ENCODE measurements at regions not wholly inside any gene's neighbourhood (a gene's known extent, or its start where the extent isn't known, plus 50 kb on each side); places are given as distances from the start of the nearest gene placed in this dataset.
"Not testable (repeated sequence)": the region's sequence is repeated elsewhere in the genome, so short reads cannot be mapped to it uniquely, and the experiment has no call there.

DNA sequence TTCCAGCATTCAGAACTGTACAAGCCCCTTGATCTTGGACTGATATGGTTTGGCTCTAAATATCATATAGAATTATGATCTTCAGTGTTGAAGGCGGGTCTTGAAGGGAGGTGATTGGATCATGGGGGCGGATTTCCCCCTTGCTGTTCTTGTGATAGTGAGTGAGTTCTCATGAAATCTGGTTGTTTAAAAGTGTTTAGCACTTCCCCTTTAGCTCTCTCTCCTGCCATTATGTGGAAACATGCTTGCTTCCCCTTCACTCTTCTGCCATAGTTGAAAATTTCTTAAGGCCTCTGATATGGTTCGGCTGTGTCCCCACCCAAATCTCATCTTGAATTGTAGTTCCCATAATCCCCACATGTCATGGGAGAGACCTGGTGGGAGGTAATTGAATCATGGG is 305.3 kb upstream of the CYRIA start:
- TF ChIP-seq, protein P1, sequence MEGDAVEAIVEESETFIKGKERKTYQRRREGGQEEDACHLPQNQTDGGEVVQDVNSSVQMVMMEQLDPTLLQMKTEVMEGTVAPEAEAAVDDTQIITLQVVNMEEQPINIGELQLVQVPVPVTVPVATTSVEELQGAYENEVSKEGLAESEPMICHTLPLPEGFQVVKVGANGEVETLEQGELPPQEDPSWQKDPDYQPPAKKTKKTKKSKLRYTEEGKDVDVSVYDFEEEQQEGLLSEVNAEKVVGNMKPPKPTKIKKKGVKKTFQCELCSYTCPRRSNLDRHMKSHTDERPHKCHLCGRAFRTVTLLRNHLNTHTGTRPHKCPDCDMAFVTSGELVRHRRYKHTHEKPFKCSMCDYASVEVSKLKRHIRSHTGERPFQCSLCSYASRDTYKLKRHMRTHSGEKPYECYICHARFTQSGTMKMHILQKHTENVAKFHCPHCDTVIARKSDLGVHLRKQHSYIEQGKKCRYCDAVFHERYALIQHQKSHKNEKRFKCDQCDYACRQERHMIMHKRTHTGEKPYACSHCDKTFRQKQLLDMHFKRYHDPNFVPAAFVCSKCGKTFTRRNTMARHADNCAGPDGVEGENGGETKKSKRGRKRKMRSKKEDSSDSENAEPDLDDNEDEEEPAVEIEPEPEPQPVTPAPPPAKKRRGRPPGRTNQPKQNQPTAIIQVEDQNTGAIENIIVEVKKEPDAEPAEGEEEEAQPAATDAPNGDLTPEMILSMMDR (conservative IDR thresholded peaks at IDR 0.05) = not testable (repeated sequence)
- TF ChIP-seq EZH2 (IDR thresholded peaks at IDR 0.05; ENCODE audit: low read depth) = not testable (repeated sequence)

All from PC-9 (cell line).